Femur (tissue), 1 donor: ENCODE measurements at regions not wholly inside any gene's neighbourhood (a gene's known extent, or its start where the extent isn't known, plus 50 kb on each side); places are given as distances from the start of the nearest gene placed in this dataset.

Source experiments
- DNase-seq: peaks from one replicate; pipeline ENCODE4 v3.0.0-alpha.2; 2017

DNA sequence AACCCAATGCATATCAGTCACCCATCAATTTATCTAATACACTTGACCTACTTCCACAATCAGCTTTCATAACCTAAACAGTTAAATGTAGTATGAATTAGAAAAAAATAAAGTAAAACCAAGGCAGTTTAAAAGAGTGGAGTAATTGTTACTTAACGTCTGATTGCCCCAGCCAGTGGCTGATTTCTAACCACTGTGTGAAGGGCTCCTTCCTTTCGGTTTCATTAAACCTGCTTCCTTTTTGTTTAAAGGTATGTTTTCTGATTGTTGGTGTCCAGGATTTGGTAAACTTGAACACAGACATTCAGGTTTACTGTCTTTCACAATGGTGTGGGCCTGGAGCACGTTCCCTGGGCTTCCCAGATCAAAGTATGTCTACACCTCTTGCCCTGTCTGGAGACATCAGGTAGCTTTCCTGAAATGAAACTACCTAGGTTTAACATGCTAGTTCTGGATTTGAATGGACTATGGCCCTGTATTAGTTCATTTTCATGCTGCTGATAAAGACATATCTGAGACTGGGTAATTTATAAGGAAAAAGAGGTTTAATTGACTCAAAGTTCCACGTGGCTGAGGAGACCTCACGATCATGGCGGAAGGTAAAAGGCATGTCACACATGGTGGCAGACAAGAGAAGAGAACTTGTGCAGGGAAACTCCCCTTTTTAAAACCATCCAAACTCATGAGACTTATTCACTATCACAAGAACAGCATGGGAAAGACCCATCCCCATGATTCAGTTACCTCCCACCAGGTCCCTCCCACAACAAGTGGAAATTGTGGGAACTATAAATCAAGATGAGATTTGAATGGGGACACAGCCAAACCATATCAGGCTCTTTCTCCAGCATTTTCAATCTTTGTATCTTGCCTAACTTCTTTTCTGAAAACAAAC is 605.2 kb upstream of the ID2 start:
- no peak for DNase-seq

DNA sequence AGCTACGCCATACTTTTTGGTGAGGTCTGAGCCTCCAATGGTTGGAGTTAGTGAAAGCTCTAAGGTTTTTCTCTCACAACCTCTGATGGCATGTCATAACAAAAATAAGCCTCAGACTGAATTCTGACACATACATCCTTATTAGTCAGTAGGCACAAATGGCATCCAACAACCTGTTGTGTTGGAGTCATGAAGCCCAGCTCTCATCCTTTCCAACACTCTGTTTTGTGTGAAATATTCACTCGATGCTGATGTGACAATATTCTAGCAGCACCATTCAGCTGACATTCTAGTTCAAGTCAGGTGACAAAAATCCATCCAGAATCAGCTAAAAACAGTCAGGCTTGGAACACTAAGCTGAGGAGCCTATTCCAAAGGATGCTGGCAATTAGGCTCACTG is 603.2 kb upstream of the ID2 start:
- no peak for DNase-seq

DNA sequence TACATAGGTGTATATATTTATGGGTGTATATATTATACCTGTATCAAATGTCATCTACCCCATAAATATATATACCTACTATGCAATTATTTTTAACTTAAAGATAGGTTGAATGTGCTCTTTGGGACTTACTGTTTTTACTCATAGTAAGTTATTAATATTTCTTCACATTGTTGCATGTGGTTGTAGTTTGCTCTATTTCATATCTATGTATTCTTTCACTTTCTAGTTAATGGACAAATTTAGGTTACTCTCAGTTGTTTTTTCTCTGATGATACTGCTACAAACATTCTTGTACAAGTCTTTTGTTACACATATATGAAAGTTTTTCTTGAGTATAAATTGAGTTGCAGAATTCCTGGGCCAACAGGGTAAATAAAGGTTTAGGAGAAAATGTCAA is 601.8 kb upstream of the ID2 start:
- no peak for DNase-seq

- no peak for DNase-seq
Observed at GRCh38 chr2:8081130-8081529, 600.7 kb upstream of the ID2 start.

DNA sequence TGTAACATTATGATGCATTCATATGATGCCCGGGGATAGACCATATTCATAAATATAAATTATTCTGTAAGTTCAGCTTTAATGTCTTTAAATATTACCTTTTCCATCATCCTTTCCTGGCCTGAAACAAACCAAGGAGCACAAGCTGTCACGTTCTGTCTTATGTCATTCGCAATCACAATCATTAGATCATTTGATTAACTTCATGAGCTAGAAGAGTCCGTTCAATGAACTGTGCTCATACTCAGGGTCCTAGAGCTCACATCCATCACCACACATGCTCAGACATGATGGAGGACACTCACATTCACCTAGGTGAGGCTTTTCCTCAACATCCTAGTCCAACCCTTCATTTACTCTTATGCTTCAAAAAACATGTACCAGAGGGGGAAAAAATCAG is 599.0 kb upstream of the ID2 start:
- DNase-seq = no peak

- no peak for DNase-seq
Observed at GRCh38 chr2:8086357-8086756, 595.5 kb upstream of the ID2 start.

- no peak for DNase-seq
Observed at GRCh38 chr2:8086796-8087479, 594.9 kb upstream of the ID2 start.

- no peak for DNase-seq
Observed at GRCh38 chr2:8087480-8087840, 594.4 kb upstream of the ID2 start.

GRCh38 chr2:8088810-8089209 is 593.0 kb upstream of the ID2 start:
- DNase-seq = no peak

DNA sequence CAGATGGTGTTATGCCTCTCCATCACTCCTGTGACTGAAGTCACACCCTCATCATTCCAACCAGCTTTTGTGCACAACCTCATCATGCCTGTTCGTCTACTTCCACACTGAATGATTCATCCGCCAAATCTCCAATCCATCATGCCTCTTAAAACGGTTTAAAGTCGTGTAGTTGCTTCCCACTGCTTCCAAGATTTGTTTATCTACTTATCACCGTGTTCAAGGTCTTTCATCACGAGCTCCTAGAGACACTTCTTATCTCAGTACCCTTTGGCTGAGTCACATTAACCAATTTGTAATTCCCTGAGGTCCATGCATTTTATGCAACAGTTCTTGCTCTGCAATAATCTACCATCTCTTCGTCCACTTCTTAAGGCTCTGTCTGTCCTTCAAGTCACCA is 592.3 kb upstream of the ID2 start:
- DNase-seq = no peak

DNA sequence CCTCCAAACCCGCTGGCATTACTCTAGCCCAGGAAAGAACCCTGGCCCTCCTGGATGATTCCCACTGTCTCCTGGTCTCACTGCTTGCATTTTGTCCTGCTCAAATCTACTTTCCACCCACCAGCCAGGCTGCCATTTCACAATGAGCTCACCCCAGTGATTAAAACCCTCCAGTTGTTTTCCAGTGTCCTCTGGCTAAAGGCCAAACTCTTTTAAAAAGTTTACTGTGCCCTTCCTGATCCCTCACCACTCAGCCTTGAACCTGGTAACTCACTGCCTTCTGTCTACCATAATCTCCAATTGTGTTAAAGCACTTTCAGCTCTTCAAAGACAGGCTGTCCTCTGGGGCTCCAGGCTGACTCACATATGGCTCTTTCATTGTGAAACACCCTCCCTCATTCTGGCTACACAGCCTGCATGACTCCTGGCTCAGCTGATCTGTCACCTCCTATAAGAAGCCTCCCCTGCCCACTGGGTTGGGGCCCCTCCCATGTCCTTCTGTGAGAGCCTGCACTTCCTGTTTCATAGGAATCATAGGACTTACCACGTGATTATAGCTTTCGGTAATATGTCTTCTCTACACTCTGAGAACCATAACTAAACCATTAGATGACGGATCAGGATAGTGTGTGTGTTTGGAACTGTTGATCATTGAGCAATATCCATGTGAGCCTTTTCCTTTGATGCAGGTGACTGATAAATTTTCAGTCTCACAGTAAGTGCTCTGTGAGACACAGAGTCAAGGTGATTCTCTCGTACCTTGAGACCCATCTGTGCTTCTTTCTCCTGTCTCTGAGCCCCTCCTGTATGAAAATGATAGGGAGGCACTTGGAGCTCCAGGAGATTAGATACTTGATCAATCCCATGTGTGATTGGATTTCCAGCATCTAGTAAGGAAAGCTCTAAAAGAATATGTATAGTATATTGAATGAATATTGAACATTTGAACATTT is 590.8 kb upstream of the ID2 start:
- peak; percentile 34 for DNase-seq

GRCh38 chr2:8094526-8094925 is 587.3 kb upstream of the ID2 start:
- no peak for DNase-seq

DNA sequence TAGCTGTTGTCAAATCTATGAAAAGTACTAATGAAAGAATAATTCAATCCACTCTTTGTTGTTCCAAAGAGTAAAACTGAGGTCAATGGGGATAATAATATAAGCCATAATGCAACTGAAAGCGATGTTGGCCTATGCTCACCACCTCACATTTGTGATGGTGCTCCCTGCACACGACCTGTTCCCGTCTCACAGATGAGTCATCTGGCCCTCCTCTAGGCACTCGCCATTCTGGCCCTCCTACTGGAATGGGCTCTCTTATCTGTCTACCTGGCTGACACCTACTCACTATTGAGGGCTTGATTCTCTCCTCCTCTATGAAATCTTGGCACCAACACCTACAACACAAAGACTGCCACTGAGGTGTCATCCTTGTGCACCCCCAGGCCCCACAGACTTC is 585.9 kb upstream of the ID2 start:
- no peak for DNase-seq

- DNase-seq = no peak
Observed at GRCh38 chr2:8096484-8096883, 585.4 kb upstream of the ID2 start.

DNA sequence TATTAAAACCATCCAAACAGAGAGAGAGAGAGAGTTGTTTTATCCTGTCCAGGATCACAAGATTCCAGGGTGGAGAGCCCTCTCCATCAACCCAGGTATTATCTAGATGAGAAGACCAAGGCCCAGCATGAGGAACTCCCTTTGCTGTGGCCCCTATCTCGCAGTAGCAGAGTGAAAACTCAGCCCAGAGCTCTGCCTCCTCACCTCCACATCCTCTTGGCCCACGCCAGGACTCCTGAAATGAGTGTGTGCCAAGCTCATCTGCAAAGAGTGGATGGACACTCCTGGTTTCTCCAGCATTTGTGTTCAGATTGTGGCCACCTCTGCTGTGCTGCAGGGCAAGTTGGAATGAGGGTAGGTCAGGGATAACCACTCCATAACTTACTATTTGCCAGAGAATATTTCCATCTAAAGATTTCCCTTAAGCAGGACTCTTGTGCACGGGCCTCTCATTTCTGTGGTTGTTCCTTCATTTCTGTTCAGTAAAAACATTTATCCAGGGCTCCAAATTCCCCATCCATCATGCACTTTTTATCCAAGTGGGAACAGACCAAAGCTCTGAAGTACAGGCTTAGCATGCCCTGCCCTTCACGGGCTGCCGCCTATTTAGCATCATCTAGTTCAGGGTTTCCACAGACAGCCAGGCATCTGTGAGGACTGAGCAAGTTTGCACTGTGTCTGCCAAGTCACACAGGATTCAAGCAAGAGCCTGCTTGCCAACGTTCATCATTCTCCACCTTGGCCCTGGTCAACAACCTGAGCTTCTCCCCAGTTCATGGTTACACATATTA is 583.2 kb upstream of the ID2 start:
- DNase-seq = no peak

- DNase-seq = no peak
Observed at GRCh38 chr2:8099267-8099582, 582.6 kb upstream of the ID2 start.

DNA sequence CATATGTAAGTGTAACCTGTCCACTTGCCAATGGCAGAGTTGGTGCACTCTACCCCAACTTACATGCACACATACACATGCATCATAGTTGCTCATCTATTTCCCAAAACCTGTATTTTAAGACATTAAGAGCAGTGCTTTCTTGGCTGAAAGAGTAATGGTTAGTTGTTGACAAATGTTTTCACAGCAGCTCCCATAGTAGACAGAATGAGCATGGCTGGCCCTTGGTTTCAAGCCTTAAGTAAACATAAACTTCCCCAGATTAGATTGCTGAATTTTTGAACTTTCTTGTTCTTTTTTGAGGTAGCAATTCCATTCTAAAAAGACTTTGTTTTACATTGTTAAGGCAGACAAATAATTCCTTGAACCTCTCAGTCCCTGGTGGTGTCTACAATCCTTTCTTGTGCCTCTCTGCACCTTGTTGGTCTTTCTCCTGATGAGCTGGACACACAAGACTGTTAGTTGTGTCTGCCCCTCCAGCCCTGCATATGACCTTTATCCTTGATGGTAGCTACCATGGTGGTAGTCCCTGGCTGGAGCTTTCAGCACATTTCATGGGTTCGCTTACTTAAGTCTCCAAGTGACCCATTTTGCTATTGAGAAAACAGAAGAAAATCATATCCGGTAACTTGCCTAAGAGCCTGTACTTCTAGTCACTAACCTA is 580.1 kb upstream of the ID2 start:
- no peak for DNase-seq

GRCh38 chr2:8102470-8102869 is 579.4 kb upstream of the ID2 start:
- no peak for DNase-seq

GRCh38 chr2:8103085-8103708 is 578.7 kb upstream of the ID2 start:
- no peak for DNase-seq

DNA sequence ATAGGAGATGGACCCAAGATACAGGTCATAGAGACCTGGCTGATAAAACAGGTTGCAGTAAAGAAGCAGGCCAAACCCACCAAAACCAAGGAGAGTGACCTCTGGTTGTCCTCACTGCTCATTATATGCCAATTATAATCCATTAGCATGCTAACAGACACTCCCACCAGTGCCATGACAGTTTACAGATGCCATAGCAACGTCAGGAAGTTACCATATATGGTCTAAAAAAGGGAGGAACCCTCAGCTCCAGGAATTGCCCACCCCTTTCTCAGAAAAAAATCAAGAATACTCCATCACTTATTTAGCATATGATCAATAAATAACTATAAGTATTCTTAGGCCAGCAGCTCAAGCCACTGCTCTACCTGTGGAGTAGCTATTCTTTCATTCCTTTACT is 574.7 kb upstream of the ID2 start:
- no peak for DNase-seq

GRCh38 chr2:8107621-8108378 is 574.1 kb upstream of the ID2 start:
- no peak for DNase-seq
